ENCODE measurements at regions not wholly inside any gene's neighbourhood (a gene's known extent, or its start where the extent isn't known, plus 50 kb on each side); places are given as distances from the start of the nearest gene placed in this dataset.

GRCh38 chr2:204306667-204307066 lies 238.6 kb upstream of the PARD3B start:
- TF ChIP-seq, protein P1, sequence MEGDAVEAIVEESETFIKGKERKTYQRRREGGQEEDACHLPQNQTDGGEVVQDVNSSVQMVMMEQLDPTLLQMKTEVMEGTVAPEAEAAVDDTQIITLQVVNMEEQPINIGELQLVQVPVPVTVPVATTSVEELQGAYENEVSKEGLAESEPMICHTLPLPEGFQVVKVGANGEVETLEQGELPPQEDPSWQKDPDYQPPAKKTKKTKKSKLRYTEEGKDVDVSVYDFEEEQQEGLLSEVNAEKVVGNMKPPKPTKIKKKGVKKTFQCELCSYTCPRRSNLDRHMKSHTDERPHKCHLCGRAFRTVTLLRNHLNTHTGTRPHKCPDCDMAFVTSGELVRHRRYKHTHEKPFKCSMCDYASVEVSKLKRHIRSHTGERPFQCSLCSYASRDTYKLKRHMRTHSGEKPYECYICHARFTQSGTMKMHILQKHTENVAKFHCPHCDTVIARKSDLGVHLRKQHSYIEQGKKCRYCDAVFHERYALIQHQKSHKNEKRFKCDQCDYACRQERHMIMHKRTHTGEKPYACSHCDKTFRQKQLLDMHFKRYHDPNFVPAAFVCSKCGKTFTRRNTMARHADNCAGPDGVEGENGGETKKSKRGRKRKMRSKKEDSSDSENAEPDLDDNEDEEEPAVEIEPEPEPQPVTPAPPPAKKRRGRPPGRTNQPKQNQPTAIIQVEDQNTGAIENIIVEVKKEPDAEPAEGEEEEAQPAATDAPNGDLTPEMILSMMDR (IDR thresholded peaks at IDR 0.05; ENCODE audit: poor library complexity), result no peak
- no peak for TF ChIP-seq EZH2 (IDR thresholded peaks at IDR 0.05; ENCODE audit: borderline replicate concordance)
